ENCODE measurements at regions not wholly inside any gene's neighbourhood (a gene's known extent, or its start where the extent isn't known, plus 50 kb on each side); places are given as distances from the start of the nearest gene placed in this dataset.

DNA sequence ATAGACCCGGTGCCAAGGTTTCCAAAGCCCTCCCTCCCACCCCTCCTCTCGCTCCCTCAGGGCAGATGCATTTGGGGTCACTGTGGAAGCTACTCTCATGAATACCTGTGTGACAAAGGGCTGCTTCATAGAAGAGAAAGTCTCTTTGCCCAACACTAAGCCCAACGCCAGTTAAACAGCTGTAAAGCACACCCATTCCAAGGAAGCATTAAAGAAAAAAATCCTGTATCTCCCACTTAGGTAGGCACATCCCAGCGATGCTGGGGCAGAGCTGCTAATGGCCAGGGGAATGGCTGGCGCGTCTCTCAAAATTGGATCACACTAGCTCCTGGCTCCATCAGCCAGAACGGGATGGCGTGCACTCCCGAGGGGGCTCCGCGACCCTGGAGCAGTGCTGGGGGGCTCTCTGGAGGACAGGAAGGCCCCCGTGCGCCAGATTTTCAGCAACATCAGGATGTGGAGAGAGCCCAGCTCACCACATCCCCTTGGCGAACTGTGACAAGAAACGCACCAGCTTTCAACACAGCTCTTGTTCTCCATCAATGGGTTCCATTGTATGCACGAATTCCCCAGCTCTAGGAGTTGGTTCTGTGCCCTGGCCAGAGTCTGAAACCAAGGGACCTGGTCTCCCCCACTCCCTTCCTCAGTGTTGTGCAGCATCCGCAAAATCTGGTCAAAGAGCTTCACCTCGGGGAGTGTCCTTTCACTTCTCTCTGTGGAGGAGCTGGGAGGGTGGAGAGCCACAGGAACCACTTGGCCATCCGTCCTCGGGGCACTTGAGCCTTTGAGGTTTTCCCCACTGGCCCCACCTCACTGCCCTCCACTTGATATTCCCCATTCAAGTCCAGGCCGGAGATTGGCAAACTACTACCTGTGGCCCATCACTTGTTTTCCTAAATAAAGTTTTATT lies 74.1 kb downstream of the TFAP2C start:
- TF ChIP-seq YY1 (IDR thresholded peaks at IDR 0.05; ENCODE audit: low read depth), result no peak

GRCh38 chr20:56706867-56707360 lies 77.8 kb downstream of the TFAP2C start:
- TF ChIP-seq RAD21 (IDR thresholded peaks at IDR 0.05; ENCODE audit: low read depth) (no peak), NFIC (IDR thresholded peaks at IDR 0.05) (no peak), REST (IDR thresholded peaks at IDR 0.05; ENCODE audit: low read depth) (no peak)

DNA sequence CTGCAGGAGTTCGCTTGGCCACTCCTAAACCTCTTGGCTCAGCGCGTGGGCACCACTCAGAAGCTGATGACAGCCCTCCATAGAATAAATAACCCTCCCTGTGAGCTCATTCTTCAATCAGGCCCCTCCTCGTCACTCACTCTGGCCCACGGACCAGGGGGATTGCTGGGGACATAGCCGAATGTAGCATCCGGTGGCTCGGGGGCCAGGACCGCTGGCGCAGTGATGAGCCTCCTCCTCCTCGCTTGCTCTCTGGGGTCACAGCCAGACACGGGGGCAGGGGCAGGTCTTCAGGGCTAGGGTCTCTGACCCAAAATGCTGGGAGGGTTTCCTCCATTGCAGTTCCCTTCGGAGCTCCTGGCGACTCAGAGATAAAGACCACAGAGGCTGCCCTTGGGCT lies 79.9 kb downstream of the TFAP2C start:
- no peak for TF ChIP-seq YY1 (IDR thresholded peaks at IDR 0.05; ENCODE audit: low read depth)
- TF ChIP-seq EGR1 (IDR thresholded peaks at IDR 0.05), result no peak
- TF ChIP-seq REST (IDR thresholded peaks at IDR 0.05; ENCODE audit: low read depth), result no peak
- no peak for TF ChIP-seq CEBPB (IDR thresholded peaks at IDR 0.05)
- TF ChIP-seq CREB1 (IDR thresholded peaks at IDR 0.05; ENCODE audit: low read depth), result no peak
- no peak for TF ChIP-seq TAF1 (IDR thresholded peaks at IDR 0.05; ENCODE audit: low read depth)
- no peak for TF ChIP-seq EP300 (IDR thresholded peaks at IDR 0.05; ENCODE audit: borderline replicate concordance)
- no peak for TF ChIP-seq TCF12 (IDR thresholded peaks at IDR 0.05; ENCODE audit: low read depth)
- TF ChIP-seq NFIC (IDR thresholded peaks at IDR 0.05), result no peak
- TF ChIP-seq ZBTB7A (IDR thresholded peaks at IDR 0.05; ENCODE audit: low read depth), result no peak
- TF ChIP-seq FOXM1 (IDR thresholded peaks at IDR 0.05; ENCODE audit: borderline replicate concordance, low read depth), result no peak
- TF ChIP-seq, protein P1, sequence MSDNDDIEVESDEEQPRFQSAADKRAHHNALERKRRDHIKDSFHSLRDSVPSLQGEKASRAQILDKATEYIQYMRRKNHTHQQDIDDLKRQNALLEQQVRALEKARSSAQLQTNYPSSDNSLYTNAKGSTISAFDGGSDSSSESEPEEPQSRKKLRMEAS (IDR thresholded peaks at IDR 0.05), result no peak
- no peak for TF ChIP-seq USF1 (IDR thresholded peaks at IDR 0.05)
- no peak for TF ChIP-seq RAD21 (IDR thresholded peaks at IDR 0.05; ENCODE audit: low read depth)
- TF ChIP-seq TEAD4 (IDR thresholded peaks at IDR 0.05), result no peak

DNA sequence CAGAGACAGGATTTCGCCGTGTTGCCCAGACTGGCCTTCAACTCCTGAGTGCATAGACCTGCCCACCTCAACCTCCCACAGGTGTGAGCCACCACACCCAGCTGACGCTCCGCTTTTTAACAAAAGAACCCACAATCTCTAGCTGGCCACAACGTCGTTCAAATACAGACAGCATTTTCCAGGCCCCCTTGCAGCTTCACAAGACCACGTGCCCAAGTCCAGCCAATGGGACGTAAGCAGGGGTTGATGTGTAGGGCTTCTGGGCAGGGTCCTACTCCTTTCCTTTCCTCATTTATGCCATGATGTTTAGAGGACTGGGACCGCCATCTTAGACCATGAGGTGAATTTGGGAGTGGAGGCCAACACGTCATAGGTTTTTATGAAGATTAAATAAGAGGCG lies 81.0 kb downstream of the TFAP2C start:
- TF ChIP-seq FOXM1 (IDR thresholded peaks at IDR 0.05; ENCODE audit: borderline replicate concordance, low read depth), result no peak
- TF ChIP-seq USF1 (IDR thresholded peaks at IDR 0.05), result peak; percentile 52

DNA sequence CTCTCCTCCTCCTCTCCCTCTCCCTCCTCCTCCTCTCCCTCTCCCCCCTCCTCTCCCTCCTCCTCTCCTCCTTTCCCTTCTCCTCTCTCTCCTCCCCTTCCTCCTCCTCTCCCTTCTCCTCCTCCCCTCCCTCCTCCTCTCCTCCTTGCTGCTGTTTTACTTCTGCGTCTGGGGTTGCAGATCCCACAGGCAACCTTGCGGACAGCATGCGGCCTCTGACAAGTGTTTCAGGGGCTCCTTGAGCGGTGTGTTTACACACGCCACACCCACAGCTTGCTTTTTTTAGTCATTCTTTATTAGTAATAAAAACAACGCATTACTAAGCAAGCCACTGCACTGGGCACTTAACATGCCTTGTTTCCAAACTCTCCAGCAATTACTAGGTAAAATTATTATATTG lies 81.9 kb downstream of the TFAP2C start:
- no peak for TF ChIP-seq TAF1 (IDR thresholded peaks at IDR 0.05; ENCODE audit: low read depth)
- TF ChIP-seq REST (IDR thresholded peaks at IDR 0.05; ENCODE audit: low read depth), result no peak
- TF ChIP-seq, protein P1 (IDR thresholded peaks at IDR 0.05), result no peak
- no peak for TF ChIP-seq USF1 (IDR thresholded peaks at IDR 0.05)
- no peak for TF ChIP-seq TEAD4 (IDR thresholded peaks at IDR 0.05)
- no peak for TF ChIP-seq RAD21 (IDR thresholded peaks at IDR 0.05; ENCODE audit: low read depth)
- TF ChIP-seq ZBTB7A (IDR thresholded peaks at IDR 0.05; ENCODE audit: low read depth), result no peak
- no peak for TF ChIP-seq TCF12 (IDR thresholded peaks at IDR 0.05; ENCODE audit: low read depth)
- no peak for TF ChIP-seq NFIC (IDR thresholded peaks at IDR 0.05)
- TF ChIP-seq YY1 (IDR thresholded peaks at IDR 0.05; ENCODE audit: low read depth), result no peak
- no peak for TF ChIP-seq CEBPB (IDR thresholded peaks at IDR 0.05)
- no peak for TF ChIP-seq CREB1 (IDR thresholded peaks at IDR 0.05; ENCODE audit: low read depth)
- TF ChIP-seq EGR1 (IDR thresholded peaks at IDR 0.05), result no peak

All from Ishikawa (cell line).